IMR-90 (cell line): ENCODE measurements at regions not wholly inside any gene's neighbourhood (a gene's known extent, or its start where the extent isn't known, plus 50 kb on each side); places are given as distances from the start of the nearest gene placed in this dataset.

ENCODE experiments used
- CTCF ChIP-seq: conservative IDR thresholded peaks from 2 replicates; pipeline ENCODE4 v1.5.1; 2012; ENCODE audit warnings: mild to moderate bottlenecking, low read depth, low read length, improper control_type of control experiment
- MAZ ChIP-seq: IDR thresholded peaks from 2 replicates; pipeline ENCODE4 v1.6.1; 2012; ENCODE audit warnings: low read depth, mild to moderate bottlenecking, low read length, improper control_type of control experiment, moderate library complexity, borderline replicate concordance
- RFX5 ChIP-seq: IDR thresholded peaks from 2 replicates; pipeline ENCODE4 v1.8.0; 2012; ENCODE audit warnings: low read depth, mild to moderate bottlenecking, low read length, moderate library complexity

GRCh38 chr2:145049475-145049874 lies 529.6 kb upstream of the ZEB2 start:
- TF ChIP-seq CTCF, result no peak
- TF ChIP-seq RFX5, result no peak
- no peak for TF ChIP-seq MAZ
